GM18867 (cell line): ENCODE measurements at regions not wholly inside any gene's neighbourhood (a gene's known extent, or its start where the extent isn't known, plus 50 kb on each side); places are given as distances from the start of the nearest gene placed in this dataset.
A peak's percentile ranks its signal among the peaks of the same experiment; 100 is the strongest.

Experiments
- ATAC-seq: cut with Tn5 transposase; IDR thresholded peaks from one replicate; pipeline ENCODE4 v1.9.1; 2021; ENCODE audit warnings: mild to moderate bottlenecking, moderate library complexity; ENCODE audit not compliant: unreplicated experiment

GRCh38 chr1:72704841-72705477 is 422.6 kb upstream of the NEGR1 start:
- no peak for ATAC-seq

GRCh38 chr1:72697410-72697809 is 415.1 kb upstream of the NEGR1 start:
- no peak for ATAC-seq

GRCh38 chr1:72693899-72694298 is 411.6 kb upstream of the NEGR1 start:
- ATAC-seq, result no peak

GRCh38 chr1:72693376-72693775 is 411.0 kb upstream of the NEGR1 start:
- ATAC-seq, result no peak

GRCh38 chr1:72690871-72691270 is 408.5 kb upstream of the NEGR1 start:
- ATAC-seq, result no peak

GRCh38 chr1:72678683-72679082 is 396.3 kb upstream of the NEGR1 start:
- no peak for ATAC-seq

- no peak for ATAC-seq
Measured at GRCh38 chr1:72670902-72671301, 388.6 kb upstream of the NEGR1 start.

- ATAC-seq, result no peak
Measured at GRCh38 chr1:72662918-72663317, 380.6 kb upstream of the NEGR1 start.

- no peak for ATAC-seq
Measured at GRCh38 chr1:72650843-72651435, 368.6 kb upstream of the NEGR1 start.

- no peak for ATAC-seq
Measured at GRCh38 chr1:72649991-72650390, 367.7 kb upstream of the NEGR1 start.

- no peak for ATAC-seq
Measured at GRCh38 chr1:72649211-72649888, 367.0 kb upstream of the NEGR1 start.

GRCh38 chr1:72648465-72648864 is 366.1 kb upstream of the NEGR1 start:
- no peak for ATAC-seq

GRCh38 chr1:72643142-72643541 is 360.8 kb upstream of the NEGR1 start:
- no peak for ATAC-seq

GRCh38 chr1:72637593-72637992 is 355.3 kb upstream of the NEGR1 start:
- no peak for ATAC-seq

- ATAC-seq, result no peak
Measured at GRCh38 chr1:72636631-72637030, 354.3 kb upstream of the NEGR1 start.

- ATAC-seq, result no peak
Measured at GRCh38 chr1:72635719-72636118, 353.4 kb upstream of the NEGR1 start.

- no peak for ATAC-seq
Measured at GRCh38 chr1:72634946-72635345, 352.6 kb upstream of the NEGR1 start.

- no peak for ATAC-seq
Measured at GRCh38 chr1:72631449-72631848, 349.1 kb upstream of the NEGR1 start.

- peak; percentile 96 for ATAC-seq
Measured at GRCh38 chr1:72623299-72623708, 341.0 kb upstream of the NEGR1 start.

- no peak for ATAC-seq
Measured at GRCh38 chr1:72620453-72620852, 338.1 kb upstream of the NEGR1 start.

- ATAC-seq, result no peak
Measured at GRCh38 chr1:72606216-72606810, 324.0 kb upstream of the NEGR1 start.
